ENCODE measurements at regions not wholly inside any gene's neighbourhood (a gene's known extent, or its start where the extent isn't known, plus 50 kb on each side); places are given as distances from the start of the nearest gene placed in this dataset.

DNA sequence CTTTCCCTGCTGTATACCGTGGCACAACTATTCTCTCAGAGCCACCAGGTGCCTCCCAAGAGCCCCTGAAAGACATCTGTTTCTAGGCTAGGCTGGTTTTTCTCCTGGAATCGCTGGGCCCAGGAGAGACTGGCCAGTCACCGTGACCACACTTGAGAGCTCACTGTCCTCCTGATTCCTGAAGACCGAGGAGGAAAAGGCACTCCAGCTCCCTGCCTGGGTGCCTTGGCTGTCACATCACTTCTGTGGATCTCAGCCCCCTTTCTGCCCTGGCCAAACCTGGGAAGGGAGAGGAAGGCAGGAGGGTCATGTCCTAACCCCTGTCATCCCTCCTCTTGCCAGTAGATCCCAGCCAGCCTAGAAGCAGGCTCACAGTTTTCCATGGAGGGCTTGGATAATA lies 54.7 kb upstream of the LAS1L start:
- Histone ChIP-seq H2AFZ (ENCODE audit: low read length) (no peak overlapping the region), H3K4me1 (ENCODE audit: low read length) (no peaks in the 10 kb centered on the region), H3K27me3 (replicated peaks; ENCODE audit: insufficient read depth, low read length) (no peaks in the 10 kb centered on the region), H3K4me2 (ENCODE audit: low read depth, low read length) (no peak overlapping the region), H3F3A (ENCODE audit: insufficient read depth, low read length) (no peaks in the 10 kb centered on the region), H3K27ac (ENCODE audit: low read length) (no peak overlapping the region), H4K20me1 (ENCODE audit: insufficient read depth, low read length) (no peaks in the 10 kb centered on the region), H3K4me3 (ENCODE audit: low read length) (no peak overlapping the region), H3K36me3 (replicated peaks; ENCODE audit: insufficient read depth, low read length) (no peaks in the 10 kb centered on the region), H3K79me2 (ENCODE audit: low read length) (no peaks in the 10 kb centered on the region), H3K9me3 (replicated peaks; ENCODE audit: insufficient read depth, low read length) (no peaks in the 10 kb centered on the region), H3K9me2 (replicated peaks; ENCODE audit: insufficient read depth, low read length) (no peaks in the 10 kb centered on the region), H3K9ac (ENCODE audit: low read length) (no peak overlapping the region)
- TF ChIP-seq EZH2 (optimal IDR thresholded peaks at IDR 0.05; ENCODE audit: low read depth, low read length), result no peak
- TF ChIP-seq, protein P1, sequence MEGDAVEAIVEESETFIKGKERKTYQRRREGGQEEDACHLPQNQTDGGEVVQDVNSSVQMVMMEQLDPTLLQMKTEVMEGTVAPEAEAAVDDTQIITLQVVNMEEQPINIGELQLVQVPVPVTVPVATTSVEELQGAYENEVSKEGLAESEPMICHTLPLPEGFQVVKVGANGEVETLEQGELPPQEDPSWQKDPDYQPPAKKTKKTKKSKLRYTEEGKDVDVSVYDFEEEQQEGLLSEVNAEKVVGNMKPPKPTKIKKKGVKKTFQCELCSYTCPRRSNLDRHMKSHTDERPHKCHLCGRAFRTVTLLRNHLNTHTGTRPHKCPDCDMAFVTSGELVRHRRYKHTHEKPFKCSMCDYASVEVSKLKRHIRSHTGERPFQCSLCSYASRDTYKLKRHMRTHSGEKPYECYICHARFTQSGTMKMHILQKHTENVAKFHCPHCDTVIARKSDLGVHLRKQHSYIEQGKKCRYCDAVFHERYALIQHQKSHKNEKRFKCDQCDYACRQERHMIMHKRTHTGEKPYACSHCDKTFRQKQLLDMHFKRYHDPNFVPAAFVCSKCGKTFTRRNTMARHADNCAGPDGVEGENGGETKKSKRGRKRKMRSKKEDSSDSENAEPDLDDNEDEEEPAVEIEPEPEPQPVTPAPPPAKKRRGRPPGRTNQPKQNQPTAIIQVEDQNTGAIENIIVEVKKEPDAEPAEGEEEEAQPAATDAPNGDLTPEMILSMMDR (IDR thresholded peaks at IDR 0.05; ENCODE audit: low read length), result no peak
- TF ChIP-seq EZH2phosphoT487 (IDR thresholded peaks at IDR 0.05; ENCODE audit: low read length), result no peak
- no peak for DNase-seq

DNA sequence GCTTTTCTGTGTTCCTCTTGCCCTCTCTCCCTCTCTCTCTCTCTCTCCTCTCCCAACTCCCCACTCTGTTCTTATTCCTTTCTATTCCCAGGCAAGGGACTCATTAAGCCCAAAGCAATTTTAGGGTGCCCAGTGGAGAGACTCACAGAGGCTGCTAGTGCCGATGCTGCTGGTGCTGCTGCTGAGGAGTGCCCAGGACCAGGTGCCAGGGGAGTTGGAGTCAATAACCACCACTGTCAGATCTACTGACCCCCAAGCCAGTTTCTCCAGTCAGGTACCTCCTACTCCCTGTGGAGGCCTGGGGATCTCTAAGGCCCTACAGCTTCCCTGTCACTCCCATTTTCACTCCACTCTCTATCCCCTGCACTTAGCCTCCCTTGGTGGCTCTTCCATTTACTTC lies 54.2 kb upstream of the LAS1L start:
- Histone ChIP-seq H3K9me3 (replicated peaks; ENCODE audit: insufficient read depth, low read length) (no peaks in the 10 kb centered on the region), H2AFZ (ENCODE audit: low read length) (no peak overlapping the region), H3K79me2 (ENCODE audit: low read length) (no peaks in the 10 kb centered on the region), H3K9me2 (replicated peaks; ENCODE audit: insufficient read depth, low read length) (no peaks in the 10 kb centered on the region), H3K4me3 (ENCODE audit: low read length) (no peak overlapping the region), H3F3A (ENCODE audit: insufficient read depth, low read length) (no peaks in the 10 kb centered on the region), H3K9ac (ENCODE audit: low read length) (no peak overlapping the region), H3K4me1 (ENCODE audit: low read length) (no peaks in the 10 kb centered on the region), H3K36me3 (replicated peaks; ENCODE audit: insufficient read depth, low read length) (no peaks in the 10 kb centered on the region), H3K27ac (ENCODE audit: low read length) (no peak overlapping the region), H3K27me3 (replicated peaks; ENCODE audit: insufficient read depth, low read length) (no peaks in the 10 kb centered on the region), H4K20me1 (ENCODE audit: insufficient read depth, low read length) (no peaks in the 10 kb centered on the region), H3K4me2 (ENCODE audit: low read depth, low read length) (no peak overlapping the region)
- TF ChIP-seq, protein P1 (IDR thresholded peaks at IDR 0.05; ENCODE audit: low read length), result no peak
- no peak for TF ChIP-seq EZH2phosphoT487 (IDR thresholded peaks at IDR 0.05; ENCODE audit: low read length)
- TF ChIP-seq EZH2 (optimal IDR thresholded peaks at IDR 0.05; ENCODE audit: low read depth, low read length), result no peak
- DNase-seq, result no peak

DNA sequence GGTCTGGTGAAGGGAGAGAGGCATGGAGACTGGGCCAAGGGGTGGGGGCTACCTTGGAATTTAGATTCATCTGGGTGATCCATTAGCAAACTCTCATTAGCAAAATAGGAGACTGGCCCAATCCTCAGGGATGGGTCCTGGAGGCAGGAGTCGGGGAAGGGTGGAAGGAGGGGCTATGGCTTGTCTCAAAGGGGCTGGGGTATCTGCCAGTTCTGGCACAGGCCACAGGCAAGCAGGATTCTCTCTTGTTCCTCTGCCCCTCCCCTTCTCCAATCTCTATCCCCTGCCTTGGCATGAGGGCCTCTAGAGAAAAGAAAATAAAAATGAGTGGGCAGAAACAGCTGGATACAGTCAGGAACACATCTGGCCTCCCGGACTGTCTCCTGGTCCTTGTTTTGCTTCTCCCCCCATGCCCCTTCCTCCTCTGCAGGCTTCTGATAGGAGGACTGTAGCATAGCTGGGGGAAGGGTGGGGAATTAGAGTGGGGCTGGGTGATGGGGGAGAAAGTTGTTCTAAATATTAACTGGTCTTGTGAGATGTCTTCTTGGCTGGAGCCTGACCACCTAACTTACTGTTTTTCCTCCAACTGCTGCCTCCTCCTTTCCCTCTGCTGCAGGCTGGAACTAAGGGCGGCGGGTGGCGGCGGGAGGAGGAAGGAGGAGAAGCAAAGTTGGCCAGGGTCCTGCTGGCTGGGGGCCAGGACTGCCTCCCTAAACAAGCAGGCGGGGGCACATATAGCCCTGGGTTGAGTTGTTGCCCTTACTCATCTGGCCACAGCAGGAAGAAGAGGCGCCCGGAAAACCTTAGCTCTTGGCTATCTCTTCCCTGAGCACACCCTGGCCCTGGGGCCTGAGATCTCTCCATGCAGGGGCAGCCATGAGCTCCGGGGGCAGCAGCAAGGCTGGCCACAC lies 53.3 kb upstream of the LAS1L start:
- Histone ChIP-seq H3K9ac (ENCODE audit: low read length) (no peak overlapping the region), H3K4me1 (ENCODE audit: low read length) (no peaks in the 10 kb centered on the region), H3K36me3 (replicated peaks; ENCODE audit: insufficient read depth, low read length) (no peaks in the 10 kb centered on the region), H4K20me1 (ENCODE audit: insufficient read depth, low read length) (no peaks in the 10 kb centered on the region), H3K27ac (ENCODE audit: low read length) (no peak overlapping the region), H3F3A (ENCODE audit: insufficient read depth, low read length) (no peaks in the 10 kb centered on the region), H2AFZ (ENCODE audit: low read length) (no peak overlapping the region), H3K27me3 (replicated peaks; ENCODE audit: insufficient read depth, low read length) (no peaks in the 10 kb centered on the region), H3K4me2 (ENCODE audit: low read depth, low read length) (no peak overlapping the region), H3K79me2 (ENCODE audit: low read length) (no peaks in the 10 kb centered on the region), H3K9me3 (replicated peaks; ENCODE audit: insufficient read depth, low read length) (no peaks in the 10 kb centered on the region), H3K4me3 (ENCODE audit: low read length) (no peak overlapping the region), H3K9me2 (replicated peaks; ENCODE audit: insufficient read depth, low read length) (no peaks in the 10 kb centered on the region)
- DNase-seq, result no peak
- TF ChIP-seq EZH2phosphoT487 (IDR thresholded peaks at IDR 0.05; ENCODE audit: low read length) (no peak), EZH2 (optimal IDR thresholded peaks at IDR 0.05; ENCODE audit: low read depth, low read length) (no peak)
- TF ChIP-seq, protein P1 (IDR thresholded peaks at IDR 0.05; ENCODE audit: low read length), result no peak
